NCI-H526 treated with DMSO at 0.1 percent for 48 hours (cell line): ENCODE measurements at regions not wholly inside any gene's neighbourhood (a gene's known extent, or its start where the extent isn't known, plus 50 kb on each side); places are given as distances from the start of the nearest gene placed in this dataset.
"Not testable (repeated sequence)": the region's sequence is repeated elsewhere in the genome, so short reads cannot be mapped to it uniquely, and the experiment has no call there.

Source experiments
- DNase-seq: peaks from one replicate; lab custom pipeline; 2025; lab: John Stamatoyannopoulos, UW

- DNase-seq, result no peak
Observed at GRCh38 chr4:79266136-79266535, 59.7 kb downstream of the NAA11 start.

- DNase-seq, result no peak
Observed at GRCh38 chr4:79259242-79259641, 66.6 kb downstream of the NAA11 start.

- DNase-seq, result no peak
Observed at GRCh38 chr4:79258614-79259176, 67.2 kb downstream of the NAA11 start.

GRCh38 chr4:79257953-79258613, 67.8 kb downstream of the NAA11 start:
- DNase-seq, result no peak

- no peak for DNase-seq
Observed at GRCh38 chr4:79255793-79256192, 70.1 kb downstream of the NAA11 start.

GRCh38 chr4:79253924-79254323, 71.9 kb downstream of the NAA11 start:
- no peak for DNase-seq

GRCh38 chr4:79253168-79253567, 72.7 kb downstream of the NAA11 start:
- DNase-seq, result no peak

- no peak for DNase-seq
Observed at GRCh38 chr4:79250887-79251286, 75.0 kb downstream of the NAA11 start.

GRCh38 chr4:79249881-79250503, 75.9 kb downstream of the NAA11 start:
- DNase-seq, result no peak

GRCh38 chr4:79248610-79249009, 77.3 kb downstream of the NAA11 start:
- DNase-seq, result no peak

- no peak for DNase-seq
Observed at GRCh38 chr4:79247695-79248394, 78.0 kb downstream of the NAA11 start.

- not testable (repeated sequence) for DNase-seq
Observed at GRCh38 chr4:79245200-79245940, 80.5 kb downstream of the NAA11 start.

- DNase-seq, result no peak
Observed at GRCh38 chr4:79241846-79242245, 84.0 kb downstream of the NAA11 start.

GRCh38 chr4:79237851-79238250, 88.0 kb downstream of the NAA11 start:
- DNase-seq, result no peak

- no peak for DNase-seq
Observed at GRCh38 chr4:79236785-79237184, 89.1 kb downstream of the NAA11 start.

- DNase-seq, result no peak
Observed at GRCh38 chr4:79235095-79235494, 90.8 kb downstream of the NAA11 start.

GRCh38 chr4:79233820-79234219, 92.0 kb downstream of the NAA11 start:
- DNase-seq, result no peak

GRCh38 chr4:79232540-79232939, 93.3 kb downstream of the NAA11 start:
- no peak for DNase-seq

- DNase-seq, result no peak
Observed at GRCh38 chr4:79227860-79228259, 98.0 kb downstream of the NAA11 start.

GRCh38 chr4:79225360-79225759, 100.5 kb downstream of the NAA11 start:
- no peak for DNase-seq

- no peak for DNase-seq
Observed at GRCh38 chr4:79224777-79225104, 101.1 kb downstream of the NAA11 start.

- DNase-seq, result no peak
Observed at GRCh38 chr4:79223993-79224776, 101.7 kb downstream of the NAA11 start.
